ENCODE measurements at regions not wholly inside any gene's neighbourhood (a gene's known extent, or its start where the extent isn't known, plus 50 kb on each side); places are given as distances from the start of the nearest gene placed in this dataset.

DNA sequence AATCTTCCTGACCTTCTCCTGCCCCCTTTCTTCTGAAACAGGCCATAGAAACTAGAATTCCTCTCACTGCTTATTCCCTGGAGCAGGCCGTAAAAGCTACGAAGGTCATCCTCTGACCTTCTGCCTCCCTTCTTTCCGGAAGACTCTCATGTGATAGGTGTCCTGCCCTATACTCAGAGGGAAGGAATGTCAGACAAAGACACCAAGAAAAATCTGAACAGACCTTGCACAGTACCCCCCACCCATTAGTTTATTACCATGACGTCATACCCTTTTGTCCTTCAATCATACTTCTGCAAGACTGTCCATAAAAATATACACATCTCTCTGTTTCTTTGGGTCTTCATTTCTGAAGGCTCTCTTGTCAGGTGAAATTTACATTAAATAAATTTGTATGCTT, 1523.9 kb downstream of the RPA4 start:
- TF ChIP-seq, protein P1, sequence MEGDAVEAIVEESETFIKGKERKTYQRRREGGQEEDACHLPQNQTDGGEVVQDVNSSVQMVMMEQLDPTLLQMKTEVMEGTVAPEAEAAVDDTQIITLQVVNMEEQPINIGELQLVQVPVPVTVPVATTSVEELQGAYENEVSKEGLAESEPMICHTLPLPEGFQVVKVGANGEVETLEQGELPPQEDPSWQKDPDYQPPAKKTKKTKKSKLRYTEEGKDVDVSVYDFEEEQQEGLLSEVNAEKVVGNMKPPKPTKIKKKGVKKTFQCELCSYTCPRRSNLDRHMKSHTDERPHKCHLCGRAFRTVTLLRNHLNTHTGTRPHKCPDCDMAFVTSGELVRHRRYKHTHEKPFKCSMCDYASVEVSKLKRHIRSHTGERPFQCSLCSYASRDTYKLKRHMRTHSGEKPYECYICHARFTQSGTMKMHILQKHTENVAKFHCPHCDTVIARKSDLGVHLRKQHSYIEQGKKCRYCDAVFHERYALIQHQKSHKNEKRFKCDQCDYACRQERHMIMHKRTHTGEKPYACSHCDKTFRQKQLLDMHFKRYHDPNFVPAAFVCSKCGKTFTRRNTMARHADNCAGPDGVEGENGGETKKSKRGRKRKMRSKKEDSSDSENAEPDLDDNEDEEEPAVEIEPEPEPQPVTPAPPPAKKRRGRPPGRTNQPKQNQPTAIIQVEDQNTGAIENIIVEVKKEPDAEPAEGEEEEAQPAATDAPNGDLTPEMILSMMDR (optimal IDR thresholded peaks at IDR 0.05 in 1 of 3, IDR thresholded peaks at IDR 0.05 in 1 of 3, conservative IDR thresholded peaks at IDR 0.05 in 1 of 3; ENCODE audit: extremely low read depth in 1 of 3, insufficient read depth in 2 of 3, low read length in 3 of 3), result no peak
- TF ChIP-seq EZH2 (IDR thresholded peaks at IDR 0.05; ENCODE audit: low read length), result no peak

Data from keratinocyte (primary cell).